ENCODE measurements at regions not wholly inside any gene's neighbourhood (a gene's known extent, or its start where the extent isn't known, plus 50 kb on each side); places are given as distances from the start of the nearest gene placed in this dataset.
"Not testable (repeated sequence)": the region's sequence is repeated elsewhere in the genome, so short reads cannot be mapped to it uniquely, and the experiment has no call there.

GRCh38 chr4:104549736-104550135 is 55.0 kb upstream of the CXXC4 start:
- DNase-seq = no peak
- no peaks in the 10 kb centered on the region for H3K27me3 ChIP-seq (ENCODE audit: control insufficient read depth in 2 of 2, insufficient read depth in 2 of 2, low read length in 2 of 2)
- Mint-ChIP-seq H3K27me3 (no peaks in the 10 kb centered on the region), H3K4me1 (no peaks in the 10 kb centered on the region), H3K27ac (no peak overlapping the region), H3K4me3 (no peak overlapping the region), H3K36me3 (no peaks in the 10 kb centered on the region), H3K9me3 (peaks cover 0 to 6% (median 0%) of the 10 kb centered on the region in 11 donors)
- no peaks in the 10 kb centered on the region for H3K9me3 ChIP-seq (ENCODE audit: control insufficient read depth in 2 of 3, low read length in 3 of 3)
- H3K36me3 ChIP-seq (ENCODE audit: control insufficient read depth in 2 of 3, insufficient read depth in 3 of 3, low read length in 3 of 3) = no peaks in the 10 kb centered on the region
- POLR2A ChIA-PET = no interaction called here
- CTCF ChIA-PET = no interaction called here
- no peaks in the 10 kb centered on the region for H3K4me1 ChIP-seq (ENCODE audit: control insufficient read depth in 2 of 2, insufficient read depth in 2 of 2, low read length in 2 of 2)
- ATAC-seq = no peak
- intact Hi-C loops (cut with micrococcal nuclease) = no loop called here
- H3K27ac ChIP-seq (ENCODE audit: low read depth, low read length) = no peak overlapping the region
- H3K4me3 ChIP-seq (ENCODE audit: low read length) = no peak overlapping the region

GRCh38 chr4:104559502-104559901 is 64.8 kb upstream of the CXXC4 start:
- ChIA-PET CTCF (no interaction called here), POLR2A (no interaction called here)
- H3K9me3 Mint-ChIP-seq = peaks cover 0 to 9% (median 2%) of the 10 kb centered on the region in 11 donors
- Histone ChIP-seq H3K4me3 (ENCODE audit: low read length) (no peak overlapping the region), H3K27me3 (ENCODE audit: control insufficient read depth in 2 of 2, insufficient read depth in 2 of 2, low read length in 2 of 2) (no peaks in the 10 kb centered on the region), H3K9me3 (ENCODE audit: control insufficient read depth in 2 of 3, low read length in 3 of 3) (no peaks in the 10 kb centered on the region), H3K27ac (ENCODE audit: low read depth, low read length) (no peak overlapping the region), H3K36me3 (ENCODE audit: control insufficient read depth in 2 of 3, insufficient read depth in 3 of 3, low read length in 3 of 3) (no peaks in the 10 kb centered on the region), H3K4me1 (ENCODE audit: control insufficient read depth in 2 of 2, insufficient read depth in 2 of 2, low read length in 2 of 2) (no peaks in the 10 kb centered on the region)
- no peak overlapping the region for H3K27ac Mint-ChIP-seq
- no peaks in the 10 kb centered on the region for H3K27me3 Mint-ChIP-seq
- no peaks in the 10 kb centered on the region for H3K36me3 Mint-ChIP-seq
- intact Hi-C loops (cut with micrococcal nuclease) = no loop called here
- ATAC-seq (no peak), DNase-seq (no peak)
- no peak overlapping the region for H3K4me3 Mint-ChIP-seq
- H3K4me1 Mint-ChIP-seq = no peaks in the 10 kb centered on the region

GRCh38 chr4:104571341-104571740 is 76.6 kb upstream of the CXXC4 start:
- Histone ChIP-seq H3K9me3 (ENCODE audit: control insufficient read depth in 2 of 3, low read length in 3 of 3) (no peaks in the 10 kb centered on the region), H3K27ac (ENCODE audit: low read depth, low read length) (no peak overlapping the region), H3K36me3 (ENCODE audit: control insufficient read depth in 2 of 3, insufficient read depth in 3 of 3, low read length in 3 of 3) (no peaks in the 10 kb centered on the region), H3K4me1 (ENCODE audit: control insufficient read depth in 2 of 2, insufficient read depth in 2 of 2, low read length in 2 of 2) (no peaks in the 10 kb centered on the region), H3K4me3 (ENCODE audit: low read length) (no peak overlapping the region), H3K27me3 (ENCODE audit: control insufficient read depth in 2 of 2, insufficient read depth in 2 of 2, low read length in 2 of 2) (no peaks in the 10 kb centered on the region)
- DNase-seq = no peak
- H3K36me3 Mint-ChIP-seq = no peaks in the 10 kb centered on the region
- no peak for ATAC-seq
- H3K4me3 Mint-ChIP-seq = no peak overlapping the region
- no peaks in the 10 kb centered on the region for H3K27me3 Mint-ChIP-seq
- ChIA-PET POLR2A (no interaction called here), CTCF (no interaction called here)
- H3K27ac Mint-ChIP-seq = no peak overlapping the region
- no peaks in the 10 kb centered on the region for H3K4me1 Mint-ChIP-seq
- intact Hi-C loops (cut with micrococcal nuclease) = no loop called here
- peaks cover 0 to 7% (median 1%) of the 10 kb centered on the region in 11 donors for H3K9me3 Mint-ChIP-seq

- POLR2A ChIA-PET = no interaction called here
- no peaks in the 10 kb centered on the region for H3K27me3 ChIP-seq (ENCODE audit: control insufficient read depth in 2 of 2, insufficient read depth in 2 of 2, low read length in 2 of 2)
- H3K4me3 Mint-ChIP-seq = no peak overlapping the region
- CTCF ChIA-PET = interaction anchor here (0.6 kb wide), 1 partner anchor 377 kb away, joined by 3 read pairs; no protein-coding TSS in a partner anchor
- H3K4me1 ChIP-seq (ENCODE audit: control insufficient read depth in 2 of 2, insufficient read depth in 2 of 2, low read length in 2 of 2) = no peaks in the 10 kb centered on the region
- no peak overlapping the region for H3K27ac ChIP-seq (ENCODE audit: low read depth, low read length)
- no peaks in the 10 kb centered on the region for H3K36me3 Mint-ChIP-seq
- H3K27me3 Mint-ChIP-seq = no peaks in the 10 kb centered on the region
- H3K9me3 Mint-ChIP-seq = peaks cover 0 to 7% (median 0%) of the 10 kb centered on the region in 11 donors
- no peak overlapping the region for H3K4me3 ChIP-seq (ENCODE audit: low read length)
- intact Hi-C loops (cut with micrococcal nuclease) = no loop called here
- DNase-seq (no peak), ATAC-seq (no peak)
- no peak overlapping the region for H3K27ac Mint-ChIP-seq
- no peaks in the 10 kb centered on the region for H3K9me3 ChIP-seq (ENCODE audit: control insufficient read depth in 2 of 3, low read length in 3 of 3)
- H3K36me3 ChIP-seq (ENCODE audit: control insufficient read depth in 2 of 3, insufficient read depth in 3 of 3, low read length in 3 of 3) = no peaks in the 10 kb centered on the region
- H3K4me1 Mint-ChIP-seq = no peaks in the 10 kb centered on the region
Observed at GRCh38 chr4:104574371-104574770, 79.7 kb upstream of the CXXC4 start.

- Mint-ChIP-seq H3K36me3 (no peaks in the 10 kb centered on the region), H3K4me1 (no peaks in the 10 kb centered on the region), H3K27me3 (no peaks in the 10 kb centered on the region), H3K9me3 (peaks cover 0 to 7% (median 0%) of the 10 kb centered on the region in 11 donors), H3K27ac (no peak overlapping the region), H3K4me3 (no peak overlapping the region)
- ChIA-PET POLR2A (no interaction called here), CTCF (no interaction called here)
- Histone ChIP-seq H3K27me3 (ENCODE audit: control insufficient read depth in 2 of 2, insufficient read depth in 2 of 2, low read length in 2 of 2) (no peaks in the 10 kb centered on the region), H3K4me1 (ENCODE audit: control insufficient read depth in 2 of 2, insufficient read depth in 2 of 2, low read length in 2 of 2) (no peaks in the 10 kb centered on the region), H3K4me3 (ENCODE audit: low read length) (no peak overlapping the region), H3K9me3 (ENCODE audit: control insufficient read depth in 2 of 3, low read length in 3 of 3) (no peaks in the 10 kb centered on the region), H3K36me3 (ENCODE audit: control insufficient read depth in 2 of 3, insufficient read depth in 3 of 3, low read length in 3 of 3) (no peaks in the 10 kb centered on the region), H3K27ac (ENCODE audit: low read depth, low read length) (no peak overlapping the region)
- no peak for DNase-seq
- ATAC-seq = no peak
- intact Hi-C loops (cut with micrococcal nuclease) = no loop called here
Observed at GRCh38 chr4:104575278-104575677, 80.6 kb upstream of the CXXC4 start.

GRCh38 chr4:104577405-104577804 is 82.7 kb upstream of the CXXC4 start:
- ChIA-PET POLR2A (no interaction called here), CTCF (no interaction called here)
- H3K27ac ChIP-seq (ENCODE audit: low read depth, low read length) = no peak overlapping the region
- DNase-seq (no peak), ATAC-seq (no peak)
- H3K9me3 ChIP-seq (ENCODE audit: control insufficient read depth in 2 of 3, low read length in 3 of 3) = no peaks in the 10 kb centered on the region
- peaks cover 0 to 7% (median 0%) of the 10 kb centered on the region in 11 donors for H3K9me3 Mint-ChIP-seq
- no peak overlapping the region for H3K27ac Mint-ChIP-seq
- H3K27me3 Mint-ChIP-seq = no peaks in the 10 kb centered on the region
- no peaks in the 10 kb centered on the region for H3K36me3 Mint-ChIP-seq
- H3K4me1 Mint-ChIP-seq = no peaks in the 10 kb centered on the region
- H3K27me3 ChIP-seq (ENCODE audit: control insufficient read depth in 2 of 2, insufficient read depth in 2 of 2, low read length in 2 of 2) = no peaks in the 10 kb centered on the region
- no peak overlapping the region for H3K4me3 ChIP-seq (ENCODE audit: low read length)
- H3K4me1 ChIP-seq (ENCODE audit: control insufficient read depth in 2 of 2, insufficient read depth in 2 of 2, low read length in 2 of 2) = no peaks in the 10 kb centered on the region
- H3K4me3 Mint-ChIP-seq = no peak overlapping the region
- H3K36me3 ChIP-seq (ENCODE audit: control insufficient read depth in 2 of 3, insufficient read depth in 3 of 3, low read length in 3 of 3) = no peaks in the 10 kb centered on the region
- intact Hi-C loops (cut with micrococcal nuclease) = no loop called here

- H3K4me1 ChIP-seq (ENCODE audit: control insufficient read depth in 2 of 2, insufficient read depth in 2 of 2, low read length in 2 of 2); H3K9me3 ChIP-seq (ENCODE audit: control insufficient read depth in 2 of 3, low read length in 3 of 3); H3K36me3 ChIP-seq (ENCODE audit: control insufficient read depth in 2 of 3, insufficient read depth in 3 of 3, low read length in 3 of 3); POLR2A ChIA-PET; H3K27ac Mint-ChIP-seq; H3K4me3 ChIP-seq (ENCODE audit: low read length); H3K4me1 Mint-ChIP-seq; H3K27me3 Mint-ChIP-seq; intact Hi-C loops (cut with micrococcal nuclease); H3K36me3 Mint-ChIP-seq; ATAC-seq; H3K27ac ChIP-seq (ENCODE audit: low read depth, low read length); H3K9me3 Mint-ChIP-seq; DNase-seq; H3K4me3 Mint-ChIP-seq; CTCF ChIA-PET; H3K27me3 ChIP-seq (ENCODE audit: control insufficient read depth in 2 of 2, insufficient read depth in 2 of 2, low read length in 2 of 2): not testable (repeated sequence)
Observed at GRCh38 chr4:104581476-104581875, 86.8 kb upstream of the CXXC4 start.

Data from naive thymus-derived CD4-positive, alpha-beta T cell (primary cell).